K562 (cell line): ENCODE measurements at regions not wholly inside any gene's neighbourhood (a gene's known extent, or its start where the extent isn't known, plus 50 kb on each side); places are given as distances from the start of the nearest gene placed in this dataset.

Experiments used
- ATAC-seq: fragments of 200-7000 bp; cut with Tn5 transposase; 3 replicates; pipeline ENCODE4 v1.9.1; 2020; ENCODE audit warnings: moderate library complexity
- BruUV-seq: library from RNA; stranded (reverse); fragments of 400-500 nt; replicated peaks from 2 replicates; lab custom pipeline; 2021; lab: Mats Ljungman, UMichigan
- CTCF ChIA-PET: fragments of 300-600 bp; formaldehyde crosslinking; extraction: SDS; loops from one replicate; lab custom pipeline; 2021; ENCODE audit warnings: low intra/inter-chr PET ratio; lab: Yijun Ruan, JAX
- POLR2A ChIA-PET: fragments of 300-600, 350-650 bp; sonication (Branson Sonifier 250); formaldehyde crosslinking; extraction: SDS; loops from one replicate; lab custom pipeline; 2021; ENCODE audit warnings: antibody characterized with exemption, inconsistent platforms; lab: Yijun Ruan, JAX
- DNase-seq, 4 experiments: peaks; one replicate each; pipeline versions ENCODE4 v3.0.0 to v3.0.0-alpha.2; 2011 to 2018; ENCODE audit warnings: low spot score in 3 of 4, mixed read lengths in 3 of 4; ENCODE audit errors: extremely low read depth in 1 of 4
- FAIRE-seq: peaks from 2 replicates; lab custom pipeline; 2011; peaks lifted over from hg19 to GRCh38; lab: Jason Lieb, UNC
- H2AFZ ChIP-seq: 2 replicates; pipeline ENCODE4 v1.6.0; 2011; ENCODE audit warnings: low read depth, low read length, control low read depth, inconsistent platforms
- H3K27ac ChIP-seq: fragments of 200-600 bp; 3 replicates; pipeline ENCODE4 v1.8.0; 2011; ENCODE audit warnings: low read depth, mild to moderate bottlenecking, control low read depth, inconsistent platforms, low read length, moderate library complexity, mixed read lengths; ENCODE audit errors: extremely low read depth
- H3K27me3 ChIP-seq, 2 experiments: fragments of 300-600 bp in 1 of 2; 2 replicates in 1 of 2; 3 replicates in 1 of 2; pipeline versions ENCODE4 v1.6.0 to v1.8.0; 2011; ENCODE audit warnings: inconsistent platforms in 2 of 2, low read length in 2 of 2, mild to moderate bottlenecking in 1 of 2, mixed read lengths in 1 of 2, moderate library complexity in 1 of 2; ENCODE audit not compliant: control insufficient read depth in 2 of 2, insufficient read depth in 2 of 2
- H3K36me3 ChIP-seq: fragments of 300-600 bp; 3 replicates; pipeline ENCODE4 v1.8.0; 2011; ENCODE audit warnings: mild to moderate bottlenecking, low read length, inconsistent platforms; ENCODE audit not compliant: control insufficient read depth, insufficient read depth
- H3K4me1 ChIP-seq, 2 experiments: fragments of 200-600 bp in 1 of 2; replicated peaks in 1 of 2; 2 replicates in 1 of 2; 3 replicates in 1 of 2; pipeline versions ENCODE4 v1.5.1 to v1.8.0; 2011; ENCODE audit warnings: inconsistent platforms in 2 of 2, low read length in 2 of 2, mild to moderate bottlenecking in 1 of 2, mixed read lengths in 1 of 2, moderate library complexity in 1 of 2; ENCODE audit not compliant: control insufficient read depth in 2 of 2, insufficient read depth in 2 of 2
- H3K4me2 ChIP-seq: 2 replicates; pipeline ENCODE4 v1.6.1; 2011; ENCODE audit warnings: low read length, control low read depth, inconsistent platforms, mixed read lengths; ENCODE audit not compliant: insufficient read depth
- H3K4me3 ChIP-seq: fragments of 200-600 bp; sonication (generic), shearing (Covaris generic); 2 replicates; pipeline ENCODE4 v1.5.1; 2016; ENCODE audit warnings: control low read depth, inconsistent platforms
- H3K79me2 ChIP-seq: fragments of 200-600 bp; 3 replicates; pipeline ENCODE4 v1.8.0; 2011; ENCODE audit warnings: low read length, inconsistent platforms; ENCODE audit not compliant: control insufficient read depth, insufficient read depth
- H3K9ac ChIP-seq, 2 experiments: 2 replicates each; pipeline versions ENCODE4 v1.6.0 to v1.6.1; 2011; ENCODE audit warnings: low read depth in 2 of 2, low read length in 2 of 2, control low read depth in 1 of 2, inconsistent platforms in 1 of 2, mild to moderate bottlenecking in 1 of 2, mixed read lengths in 1 of 2; ENCODE audit not compliant: insufficient read depth in 1 of 2
- H3K9me1 ChIP-seq: one replicate; pipeline ENCODE4 v1.6.0; 2011; ENCODE audit warnings: inconsistent platforms, mild to moderate bottlenecking, low read length, moderate library complexity; ENCODE audit not compliant: control insufficient read depth, insufficient read depth
- H3K9me3 ChIP-seq: replicated peaks from 2 replicates; pipeline ENCODE4 v1.5.1; 2011; ENCODE audit warnings: low read depth, low read length, inconsistent platforms; ENCODE audit not compliant: control insufficient read depth, insufficient read depth
- H4K20me1 ChIP-seq: replicated peaks from 2 replicates; pipeline ENCODE4 v1.6.1; 2011; ENCODE audit warnings: low read length, inconsistent platforms, mixed read lengths; ENCODE audit not compliant: control insufficient read depth, insufficient read depth
- FOS ChIP-seq: IDR thresholded peaks from 3 replicates; pipeline ENCODE4 v1.6.1; 2011; ENCODE audit not compliant: insufficient read length; ENCODE audit errors: extremely low read depth
- GATA2 ChIP-seq: sonication (generic); formaldehyde crosslinking; IDR thresholded peaks from 2 replicates; pipeline ENCODE4 v1.4.0; 2020; ENCODE audit warnings: mild to moderate bottlenecking, missing genetic modification reagents
- GMEB1 ChIP-seq: fragments of 250-450 bp; sonication (Bioruptor Pico); IDR thresholded peaks from 2 replicates; pipeline ENCODE4 v1.4.0; 2020; ENCODE audit warnings: mild to moderate bottlenecking
- MIER1 ChIP-seq: fragments of 450-650 bp; IDR thresholded peaks from 2 replicates; pipeline ENCODE4 v1.6.1; 2016; ENCODE audit warnings: antibody characterized with exemption, mild to moderate bottlenecking, low read depth
- MTF1 ChIP-seq: fragments of 250-450 bp; sonication (Bioruptor Pico); IDR thresholded peaks from 2 replicates; pipeline ENCODE4 v1.9.0; 2021; ENCODE audit warnings: moderate library complexity, mild to moderate bottlenecking, inconsistent platforms, borderline replicate concordance
- NFIC ChIP-seq: fragments of 450-650 bp; IDR thresholded peaks from 2 replicates; pipeline ENCODE4 v1.6.1; 2017; ENCODE audit warnings: mild to moderate bottlenecking, inconsistent platforms
- SAP30 ChIP-seq: fragments of 200-600 bp; sonication (generic); IDR thresholded peaks from 2 replicates; pipeline ENCODE4 v1.6.1; 2012; ENCODE audit warnings: borderline replicate concordance, low read depth, mild to moderate bottlenecking, moderate library complexity, low read length, control low read depth, inconsistent platforms; ENCODE audit not compliant: insufficient read depth, poor library complexity, severe bottlenecking
- TAF7 ChIP-seq: fragments of 450-650 bp; IDR thresholded peaks from 2 replicates; pipeline ENCODE4 v1.6.1; 2016; ENCODE audit warnings: missing genetic modification characterization, missing compliant biosample characterization
- TCFL5 ChIP-seq: fragments of 250-450 bp; sonication (Bioruptor Pico); conservative IDR thresholded peaks from 2 replicates; pipeline ENCODE4 v1.6.1; 2021; ENCODE audit warnings: mild to moderate bottlenecking, moderate library complexity, matching md5 sums
- TEAD1 ChIP-seq, 2 experiments: fragments of 450-650 bp in 1 of 2; sonication (generic) in 1 of 2; formaldehyde crosslinking; IDR thresholded peaks; 2 replicates each; pipeline versions ENCODE4 v1.4.0 to v1.8.0; 2020 to 2022; ENCODE audit warnings: mild to moderate bottlenecking in 2 of 2, missing genetic modification reagents in 1 of 2
- ZFPM2 ChIP-seq: fragments of 250-450 bp; sonication (Bioruptor Pico); IDR thresholded peaks from 2 replicates; pipeline ENCODE4 v1.5.1; 2022; ENCODE audit warnings: mild to moderate bottlenecking
- ZNF589 ChIP-seq: fragments of 200-800 bp; sonication (Bioruptor generic); IDR thresholded peaks from 2 replicates; pipeline ENCODE4 v1.6.1; 2016; ENCODE audit warnings: low read depth, missing genetic modification characterization, missing compliant biosample characterization
- ZNF766 ChIP-seq: fragments of 200-800 bp; sonication (Bioruptor generic); conservative IDR thresholded peaks from 2 replicates; pipeline ENCODE4 v1.6.1; 2016; ENCODE audit warnings: missing genetic modification characterization, missing compliant biosample characterization
- WGBS: fragments of 100-300 bp; shearing (Covaris generic); methylation state at CpG from one replicate; pipeline ENCODE4 v1.1.6; 2016; ENCODE audit warnings: low coverage, mixed read lengths; ENCODE audit not compliant: insufficient coverage; ENCODE audit errors: missing lambda C conversion rate; 5-methylcytosine and 5-hydroxymethylcytosine counted together
- in situ Hi-C: fragments of 300-500 bp; cut with MboI; formaldehyde crosslinking; loops from 4 replicates; pipeline ENCODE4 v1.15.0; 2018; ENCODE audit warnings: inconsistent platforms, mixed read lengths
- intact Hi-C: fragments of 100-400 bp; cut with micrococcal nuclease; formaldehyde crosslinking; loops from 2 replicates; pipeline ENCODE4 v1.14.2; 2022

DNA sequence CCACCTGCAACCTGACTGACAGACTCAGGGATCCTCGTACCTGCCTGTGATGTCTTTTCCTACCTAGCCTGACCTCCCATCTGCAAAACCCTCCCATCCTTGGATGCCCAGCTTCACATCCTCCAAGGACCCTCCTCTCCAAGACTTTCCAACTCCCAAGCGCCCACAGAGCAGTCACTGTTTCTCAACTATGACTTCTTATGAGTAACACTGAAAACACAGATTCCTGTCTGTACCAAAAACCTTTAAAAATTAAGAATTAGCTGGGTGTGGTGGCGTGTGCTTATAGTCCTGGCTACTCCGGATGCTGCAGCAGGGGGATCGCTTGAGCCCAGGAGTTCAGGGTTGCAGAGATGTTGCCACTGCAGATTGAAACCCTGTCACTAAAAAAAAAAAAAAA lies 181.9 kb downstream of the PSMG1 start:
- H3K27ac ChIP-seq = no peak overlapping the region
- ATAC-seq = no peak
- WGBS = 9% methylated on average over 5 of the region's 5 CpGs
- ChIA-PET CTCF (interaction anchor here (0.6 kb wide), 1 partner anchor 80 kb away, joined by 4 read pairs; no protein-coding TSS in a partner anchor), POLR2A (interaction anchor here (0.5 kb wide), 1 partner anchor 216 kb away, joined by 3 read pairs; no protein-coding TSS in a partner anchor)
- no peaks in the 10 kb centered on the region for H3K9me3 ChIP-seq
- peaks cover 30 to 56% of the 10 kb centered on the region in 2 experiments for H3K27me3 ChIP-seq
- peaks cover 0 to 13% of the 10 kb centered on the region in 2 experiments; a peak in 3 of 5 replicates for H3K4me1 ChIP-seq
- in situ Hi-C loops = no loop called here
- no TSS peak for BruUV-seq
- H3K4me2 ChIP-seq = no peak overlapping the region
- no peak for DNase-seq
- H4K20me1 ChIP-seq = no peaks in the 10 kb centered on the region; the same call in none of the 2 replicates
- intact Hi-C loops = no loop called here
- TF ChIP-seq GMEB1 (CRISPR knock-in tag) (no peak), MIER1 (no peak), ZFPM2 (CRISPR knock-in tag) (no peak), TEAD1 (CRISPR knock-in tag; IDR thresholded peaks at IDR 0.05) (no peak), MTF1 (CRISPR knock-in tag) (no peak), ZNF589 (CRISPR knock-in tag) (no peak), NFIC (no peak), GATA2 (CRISPR knock-in tag) (no peak), SAP30 (no peak), FOS (no peak), TCFL5 (CRISPR knock-in tag) (no peak), TAF7 (no peak), ZNF766 (CRISPR knock-in tag) (no peak)
- no peak overlapping the region for H3K9ac ChIP-seq
- H3K9me1 ChIP-seq = no peaks in the 10 kb centered on the region
- no peak overlapping the region for H2AFZ ChIP-seq
- no peak overlapping the region for H3K4me3 ChIP-seq
- no peaks in the 10 kb centered on the region; the same call in 2 of the 3 replicates for H3K36me3 ChIP-seq
- no peaks in the 10 kb centered on the region for H3K79me2 ChIP-seq
- FAIRE-seq = no peak
